ENCODE measurements at regions not wholly inside any gene's neighbourhood (a gene's known extent, or its start where the extent isn't known, plus 50 kb on each side); places are given as distances from the start of the nearest gene placed in this dataset.

DNA sequence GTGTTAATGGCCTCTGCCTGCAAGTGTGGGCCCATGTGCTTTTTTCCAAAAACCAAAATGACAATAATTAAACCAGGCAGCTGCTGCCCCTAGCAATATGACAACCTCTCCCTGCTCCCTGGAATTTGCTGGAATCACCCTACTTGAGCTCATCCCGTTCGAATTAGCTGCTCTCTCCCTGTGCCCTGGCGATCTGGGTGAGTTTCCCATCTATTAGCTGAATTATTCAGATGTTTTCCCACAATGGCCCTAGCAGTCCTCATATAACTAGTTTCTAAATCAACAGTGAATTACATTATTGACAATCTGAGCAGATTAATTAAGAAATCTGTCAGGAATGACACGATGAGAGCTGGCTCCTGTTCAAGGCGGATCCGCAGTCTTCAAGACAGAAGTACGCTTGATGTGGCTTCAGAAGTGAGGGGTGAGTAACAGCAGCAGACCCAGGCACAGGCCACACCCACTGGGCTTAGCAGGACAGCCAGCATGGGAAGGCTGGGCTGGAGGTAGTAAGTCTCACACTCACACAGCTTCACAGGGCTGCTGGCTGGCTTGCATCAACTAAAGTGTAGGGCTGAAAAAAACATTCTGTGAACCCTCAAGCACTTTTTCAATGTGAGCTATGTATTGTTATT lies 366.2 kb upstream of the ID2 start:
- no peak overlapping the region for H3K4me3 ChIP-seq (ENCODE audit: low read depth in 1 of 3, low read length in 3 of 3)
- peaks cover 0 to 10% (median 3%) of the 10 kb centered on the region in 4 donors for H3K4me1 ChIP-seq (ENCODE audit: control insufficient read depth in 4 of 4, insufficient read depth in 4 of 4, low read length in 3 of 4)
- H3K9ac ChIP-seq (ENCODE audit: low read depth in 1 of 2, low read length in 2 of 2), result no peak overlapping the region
- H3K27me3 ChIP-seq (ENCODE audit: control insufficient read depth in 4 of 4, insufficient read depth in 4 of 4, low read length in 3 of 4), result no peaks in the 10 kb centered on the region
- no peaks in the 10 kb centered on the region for H3K9me3 ChIP-seq (ENCODE audit: control insufficient read depth in 4 of 4, low read length in 3 of 4)
- 89% methylated on average over 7 of the region's 7 CpGs for WGBS
- peak; percentile 25 for DNase-seq (ENCODE audit: low spot score)
- no peaks in the 10 kb centered on the region for H3K36me3 ChIP-seq (ENCODE audit: control insufficient read depth in 4 of 4, insufficient read depth in 3 of 4, low read depth in 1 of 4, low read length in 3 of 4)
- H3K27ac ChIP-seq (ENCODE audit: low read depth in 1 of 2, low read length in 2 of 2), result no peak overlapping the region
- TF ChIP-seq SP1 (IDR thresholded peaks at IDR 0.05), result no peak
- TF ChIP-seq, protein P1, sequence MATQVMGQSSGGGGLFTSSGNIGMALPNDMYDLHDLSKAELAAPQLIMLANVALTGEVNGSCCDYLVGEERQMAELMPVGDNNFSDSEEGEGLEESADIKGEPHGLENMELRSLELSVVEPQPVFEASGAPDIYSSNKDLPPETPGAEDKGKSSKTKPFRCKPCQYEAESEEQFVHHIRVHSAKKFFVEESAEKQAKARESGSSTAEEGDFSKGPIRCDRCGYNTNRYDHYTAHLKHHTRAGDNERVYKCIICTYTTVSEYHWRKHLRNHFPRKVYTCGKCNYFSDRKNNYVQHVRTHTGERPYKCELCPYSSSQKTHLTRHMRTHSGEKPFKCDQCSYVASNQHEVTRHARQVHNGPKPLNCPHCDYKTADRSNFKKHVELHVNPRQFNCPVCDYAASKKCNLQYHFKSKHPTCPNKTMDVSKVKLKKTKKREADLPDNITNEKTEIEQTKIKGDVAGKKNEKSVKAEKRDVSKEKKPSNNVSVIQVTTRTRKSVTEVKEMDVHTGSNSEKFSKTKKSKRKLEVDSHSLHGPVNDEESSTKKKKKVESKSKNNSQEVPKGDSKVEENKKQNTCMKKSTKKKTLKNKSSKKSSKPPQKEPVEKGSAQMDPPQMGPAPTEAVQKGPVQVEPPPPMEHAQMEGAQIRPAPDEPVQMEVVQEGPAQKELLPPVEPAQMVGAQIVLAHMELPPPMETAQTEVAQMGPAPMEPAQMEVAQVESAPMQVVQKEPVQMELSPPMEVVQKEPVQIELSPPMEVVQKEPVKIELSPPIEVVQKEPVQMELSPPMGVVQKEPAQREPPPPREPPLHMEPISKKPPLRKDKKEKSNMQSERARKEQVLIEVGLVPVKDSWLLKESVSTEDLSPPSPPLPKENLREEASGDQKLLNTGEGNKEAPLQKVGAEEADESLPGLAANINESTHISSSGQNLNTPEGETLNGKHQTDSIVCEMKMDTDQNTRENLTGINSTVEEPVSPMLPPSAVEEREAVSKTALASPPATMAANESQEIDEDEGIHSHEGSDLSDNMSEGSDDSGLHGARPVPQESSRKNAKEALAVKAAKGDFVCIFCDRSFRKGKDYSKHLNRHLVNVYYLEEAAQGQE (IDR thresholded peaks at IDR 0.05), result no peak
- TF ChIP-seq, protein P2, sequence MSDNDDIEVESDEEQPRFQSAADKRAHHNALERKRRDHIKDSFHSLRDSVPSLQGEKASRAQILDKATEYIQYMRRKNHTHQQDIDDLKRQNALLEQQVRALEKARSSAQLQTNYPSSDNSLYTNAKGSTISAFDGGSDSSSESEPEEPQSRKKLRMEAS (IDR thresholded peaks at IDR 0.05), result no peak
- no peak for TF ChIP-seq JUND (IDR thresholded peaks at IDR 0.05)
- TF ChIP-seq, protein P3, sequence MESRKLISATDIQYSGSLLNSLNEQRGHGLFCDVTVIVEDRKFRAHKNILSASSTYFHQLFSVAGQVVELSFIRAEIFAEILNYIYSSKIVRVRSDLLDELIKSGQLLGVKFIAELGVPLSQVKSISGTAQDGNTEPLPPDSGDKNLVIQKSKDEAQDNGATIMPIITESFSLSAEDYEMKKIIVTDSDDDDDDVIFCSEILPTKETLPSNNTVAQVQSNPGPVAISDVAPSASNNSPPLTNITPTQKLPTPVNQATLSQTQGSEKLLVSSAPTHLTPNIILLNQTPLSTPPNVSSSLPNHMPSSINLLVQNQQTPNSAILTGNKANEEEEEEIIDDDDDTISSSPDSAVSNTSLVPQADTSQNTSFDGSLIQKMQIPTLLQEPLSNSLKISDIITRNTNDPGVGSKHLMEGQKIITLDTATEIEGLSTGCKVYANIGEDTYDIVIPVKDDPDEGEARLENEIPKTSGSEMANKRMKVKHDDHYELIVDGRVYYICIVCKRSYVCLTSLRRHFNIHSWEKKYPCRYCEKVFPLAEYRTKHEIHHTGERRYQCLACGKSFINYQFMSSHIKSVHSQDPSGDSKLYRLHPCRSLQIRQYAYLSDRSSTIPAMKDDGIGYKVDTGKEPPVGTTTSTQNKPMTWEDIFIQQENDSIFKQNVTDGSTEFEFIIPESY (IDR thresholded peaks at IDR 0.05), result no peak
- TF ChIP-seq, protein P4, sequence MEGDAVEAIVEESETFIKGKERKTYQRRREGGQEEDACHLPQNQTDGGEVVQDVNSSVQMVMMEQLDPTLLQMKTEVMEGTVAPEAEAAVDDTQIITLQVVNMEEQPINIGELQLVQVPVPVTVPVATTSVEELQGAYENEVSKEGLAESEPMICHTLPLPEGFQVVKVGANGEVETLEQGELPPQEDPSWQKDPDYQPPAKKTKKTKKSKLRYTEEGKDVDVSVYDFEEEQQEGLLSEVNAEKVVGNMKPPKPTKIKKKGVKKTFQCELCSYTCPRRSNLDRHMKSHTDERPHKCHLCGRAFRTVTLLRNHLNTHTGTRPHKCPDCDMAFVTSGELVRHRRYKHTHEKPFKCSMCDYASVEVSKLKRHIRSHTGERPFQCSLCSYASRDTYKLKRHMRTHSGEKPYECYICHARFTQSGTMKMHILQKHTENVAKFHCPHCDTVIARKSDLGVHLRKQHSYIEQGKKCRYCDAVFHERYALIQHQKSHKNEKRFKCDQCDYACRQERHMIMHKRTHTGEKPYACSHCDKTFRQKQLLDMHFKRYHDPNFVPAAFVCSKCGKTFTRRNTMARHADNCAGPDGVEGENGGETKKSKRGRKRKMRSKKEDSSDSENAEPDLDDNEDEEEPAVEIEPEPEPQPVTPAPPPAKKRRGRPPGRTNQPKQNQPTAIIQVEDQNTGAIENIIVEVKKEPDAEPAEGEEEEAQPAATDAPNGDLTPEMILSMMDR (IDR thresholded peaks at IDR 0.05; ENCODE audit: low read depth, low read length, missing input control), result no peak
- TF ChIP-seq RAD21 (IDR thresholded peaks at IDR 0.05), result no peak

DNA sequence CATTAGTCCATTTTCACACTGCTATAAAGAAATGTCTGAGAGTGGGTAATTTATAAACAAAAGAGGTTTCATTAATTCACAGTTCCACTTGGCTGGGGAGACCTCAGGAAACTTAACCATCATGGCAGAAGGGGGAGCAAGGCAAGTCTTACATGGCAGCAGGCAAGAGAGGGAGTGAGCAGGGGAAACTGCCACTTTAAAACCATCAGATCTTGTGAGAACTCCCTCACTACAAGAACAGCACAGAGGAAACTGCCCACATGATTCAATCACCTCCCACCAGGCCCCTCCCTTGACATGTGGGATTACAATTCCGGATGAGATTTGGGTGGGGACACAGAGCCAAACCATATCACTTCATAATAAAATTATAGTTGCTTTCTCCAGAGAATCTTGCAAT lies 365.5 kb upstream of the ID2 start:
- Histone ChIP-seq H3K27me3 (ENCODE audit: control insufficient read depth in 4 of 4, insufficient read depth in 4 of 4, low read length in 3 of 4) (no peaks in the 10 kb centered on the region), H3K9ac (ENCODE audit: low read depth in 1 of 2, low read length in 2 of 2) (no peak overlapping the region), H3K36me3 (ENCODE audit: control insufficient read depth in 4 of 4, insufficient read depth in 3 of 4, low read depth in 1 of 4, low read length in 3 of 4) (no peaks in the 10 kb centered on the region), H3K4me3 (ENCODE audit: low read depth in 1 of 3, low read length in 3 of 3) (no peak overlapping the region), H3K4me1 (ENCODE audit: control insufficient read depth in 4 of 4, insufficient read depth in 4 of 4, low read length in 3 of 4) (peaks cover 0 to 10% (median 3%) of the 10 kb centered on the region in 4 donors), H3K27ac (ENCODE audit: low read depth in 1 of 2, low read length in 2 of 2) (no peak overlapping the region), H3K9me3 (ENCODE audit: control insufficient read depth in 4 of 4, low read length in 3 of 4) (no peaks in the 10 kb centered on the region)
- 83% methylated on average over 1 of the region's 1 CpG for WGBS
- TF ChIP-seq, protein P5, sequence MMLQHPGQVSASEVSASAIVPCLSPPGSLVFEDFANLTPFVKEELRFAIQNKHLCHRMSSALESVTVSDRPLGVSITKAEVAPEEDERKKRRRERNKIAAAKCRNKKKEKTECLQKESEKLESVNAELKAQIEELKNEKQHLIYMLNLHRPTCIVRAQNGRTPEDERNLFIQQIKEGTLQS (IDR thresholded peaks at IDR 0.05), result no peak
- TF ChIP-seq FOXA2 (IDR thresholded peaks at IDR 0.05) (no peak), RAD21 (IDR thresholded peaks at IDR 0.05) (no peak), EGR1 (IDR thresholded peaks at IDR 0.05; ENCODE audit: low read depth in 2 of 2) (no peak), GABPA (IDR thresholded peaks at IDR 0.05 in 1 of 2, conservative IDR thresholded peaks at IDR 0.05 in 1 of 2) (no peak), TAF1 (conservative IDR thresholded peaks at IDR 0.05) (no peak), HNF4A (conservative IDR thresholded peaks at IDR 0.05) (no peak), SP1 (IDR thresholded peaks at IDR 0.05) (no peak), JUND (IDR thresholded peaks at IDR 0.05) (no peak), HNF4G (IDR thresholded peaks at IDR 0.05) (no peak)
- TF ChIP-seq, protein P1 (IDR thresholded peaks at IDR 0.05), result no peak
- TF ChIP-seq, protein P4 (IDR thresholded peaks at IDR 0.05; ENCODE audit: low read depth, low read length, missing input control), result no peak
- DNase-seq (ENCODE audit: low spot score), result no peak
